Upper lobe of left lung (tissue), 6 donors: ENCODE measurements at regions not wholly inside any gene's neighbourhood (a gene's known extent, or its start where the extent isn't known, plus 50 kb on each side); places are given as distances from the start of the nearest gene placed in this dataset.
A peak's percentile ranks its signal among the peaks of the same experiment; 100 is the strongest.
"Not testable (repeated sequence)": the region's sequence is repeated elsewhere in the genome, so short reads cannot be mapped to it uniquely, and the experiment has no call there.

Experiments used
- ATAC-seq, 2 donors: fragments of 200-7000 bp; cut with Tn5 transposase; one replicate each; pipeline ENCODE4 v1.9.1; 2022; ENCODE audit warnings: mild to moderate bottlenecking in 2 of 2, moderate library complexity in 2 of 2; ENCODE audit not compliant: low FRiP score in 2 of 2
- DNase-seq, 2 donors: peaks; one replicate each; pipeline ENCODE4 v3.0.0-alpha.2; 2019 to 2020
- H3K27ac ChIP-seq, 4 donors: fragments of 200-600 bp; sonication (generic); one replicate each; pipeline ENCODE4 v1.5.1; 2016 to 2019
- H3K27me3 ChIP-seq, 4 donors: fragments of 200-600 bp; sonication (generic); one replicate each; pipeline ENCODE4 v1.5.1; 2017 to 2019
- H3K36me3 ChIP-seq, 4 donors: fragments of 200-600 bp; sonication (generic); one replicate each; pipeline ENCODE4 v1.5.1; 2016 to 2019
- H3K4me1 ChIP-seq, 4 donors: fragments of 200-600 bp; sonication (generic); one replicate each; pipeline ENCODE4 v1.5.1; 2018 to 2019
- H3K4me3 ChIP-seq, 4 donors: fragments of 200-600 bp; sonication (generic); one replicate each; pipeline ENCODE4 v1.5.1; 2017 to 2019; ENCODE audit warnings: mild to moderate bottlenecking in 2 of 4, moderate library complexity in 1 of 4
- H3K9me3 ChIP-seq, 4 donors: fragments of 200-600 bp; sonication (generic); one replicate each; pipeline ENCODE4 v1.5.1; 2018 to 2019
- EP300 ChIP-seq, 4 donors: sonication (generic); formaldehyde crosslinking; IDR thresholded peaks; one replicate each; pipeline ENCODE4 v1.5.1; 2017; ENCODE audit warnings: antibody characterized with exemption in 4 of 4, control low read depth in 2 of 4
- POLR2A ChIP-seq, 4 donors: fragments of 450-650 bp; IDR thresholded peaks; one replicate each; pipeline ENCODE4 v1.5.1; 2016 to 2017; ENCODE audit warnings: antibody characterized with exemption in 4 of 4, mild to moderate bottlenecking in 2 of 4
- POLR2AphosphoS5 ChIP-seq, 2 donors: sonication (generic); formaldehyde crosslinking; IDR thresholded peaks; one replicate each; pipeline ENCODE4 v1.5.1; 2017; ENCODE audit warnings: antibody characterized with exemption in 2 of 2
- WGBS, 2 donors: methylation state at CpG; one replicate each; pipeline ENCODE4 v1.1.5; 2017 to 2018; 5-methylcytosine and 5-hydroxymethylcytosine counted together
- TF ChIP-seq, protein P1 (sequence below), 6 experiments: fragments of 450-650 bp in 4 of 6; fragments of 200-600 bp in 2 of 6; sonication (generic) in 2 of 6; IDR thresholded peaks; one replicate each; pipeline ENCODE4 v1.5.1; 2016 to 2019; ENCODE audit warnings: antibody characterized with exemption in 6 of 6
- donor health status: DM: no; HTN: no; CAD: no; lungs with moderate emphysema.
- donor health status: DM: no; HTN: yes; CAD: no; lungs with severe emphysema.

- no peaks in the 10 kb centered on the region for H3K4me1 ChIP-seq
- TF ChIP-seq, protein P1, sequence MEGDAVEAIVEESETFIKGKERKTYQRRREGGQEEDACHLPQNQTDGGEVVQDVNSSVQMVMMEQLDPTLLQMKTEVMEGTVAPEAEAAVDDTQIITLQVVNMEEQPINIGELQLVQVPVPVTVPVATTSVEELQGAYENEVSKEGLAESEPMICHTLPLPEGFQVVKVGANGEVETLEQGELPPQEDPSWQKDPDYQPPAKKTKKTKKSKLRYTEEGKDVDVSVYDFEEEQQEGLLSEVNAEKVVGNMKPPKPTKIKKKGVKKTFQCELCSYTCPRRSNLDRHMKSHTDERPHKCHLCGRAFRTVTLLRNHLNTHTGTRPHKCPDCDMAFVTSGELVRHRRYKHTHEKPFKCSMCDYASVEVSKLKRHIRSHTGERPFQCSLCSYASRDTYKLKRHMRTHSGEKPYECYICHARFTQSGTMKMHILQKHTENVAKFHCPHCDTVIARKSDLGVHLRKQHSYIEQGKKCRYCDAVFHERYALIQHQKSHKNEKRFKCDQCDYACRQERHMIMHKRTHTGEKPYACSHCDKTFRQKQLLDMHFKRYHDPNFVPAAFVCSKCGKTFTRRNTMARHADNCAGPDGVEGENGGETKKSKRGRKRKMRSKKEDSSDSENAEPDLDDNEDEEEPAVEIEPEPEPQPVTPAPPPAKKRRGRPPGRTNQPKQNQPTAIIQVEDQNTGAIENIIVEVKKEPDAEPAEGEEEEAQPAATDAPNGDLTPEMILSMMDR (IDR thresholded peaks at IDR 0.05): no peak
- TF ChIP-seq POLR2AphosphoS5 (IDR thresholded peaks at IDR 0.05) (no peak), EP300 (IDR thresholded peaks at IDR 0.05) (no peak), POLR2A (IDR thresholded peaks at IDR 0.05) (no peak)
- H3K4me3 ChIP-seq: no peak overlapping the region
- no peaks in the 10 kb centered on the region for H3K36me3 ChIP-seq
- H3K27ac ChIP-seq: no peak overlapping the region
- 86 to 92% methylated on average over 4 of the region's 4 CpGs for whole genome bisulfite sequencing, 2 donors
- DNase-seq (no peak), ATAC-seq (no peak)
- H3K9me3 ChIP-seq: peaks cover 0 to 8% (median 0%) of the 10 kb centered on the region in 4 donors
- H3K27me3 ChIP-seq: no peaks in the 10 kb centered on the region
Observed at GRCh38 chr4:64682481-64682880, 273.2 kb upstream of the TECRL start.

GRCh38 chr4:64673121-64673520 lies 263.9 kb upstream of the TECRL start:
- H3K4me3 ChIP-seq, H3K4me1 ChIP-seq, H3K27me3 ChIP-seq, DNase-seq, H3K9me3 ChIP-seq, ATAC-seq, H3K27ac ChIP-seq, H3K36me3 ChIP-seq: not testable (repeated sequence)
- 77 to 87% methylated on average over 2 of the region's 2 CpGs for WGBS, 2 donors

- no peak overlapping the region for H3K27ac ChIP-seq
- WGBS, 2 donors: 89 to 94% methylated on average over 6 of the region's 6 CpGs
- no peak for TF ChIP-seq POLR2A (IDR thresholded peaks at IDR 0.05)
- no peak for TF ChIP-seq POLR2AphosphoS5 (IDR thresholded peaks at IDR 0.05)
Observed at GRCh38 chr4:64670647-64671046, 261.4 kb upstream of the TECRL start.

DNA sequence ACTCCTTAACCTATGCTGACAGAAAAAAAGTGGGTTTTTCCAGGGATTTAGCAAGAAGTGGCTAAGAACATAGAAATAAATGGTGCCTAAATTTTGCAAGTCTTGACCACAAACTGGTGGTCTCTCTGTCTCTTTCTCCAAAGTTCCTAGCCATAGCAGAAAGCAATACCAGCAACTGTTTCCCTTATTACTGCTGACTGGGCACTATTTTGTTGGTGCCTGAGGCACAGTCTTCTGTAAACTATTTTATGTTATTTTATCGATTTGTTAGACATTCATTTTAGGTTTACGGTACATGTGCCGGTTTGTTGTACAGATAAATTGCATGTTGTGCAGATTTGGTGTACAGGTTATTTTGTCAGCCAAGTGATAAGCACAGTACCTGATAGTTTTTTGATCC lies 234.6 kb upstream of the TECRL start:
- DNase-seq (no peak), ATAC-seq (no peak)
- peaks cover 0 to 4% (median 0%) of the 10 kb centered on the region in 4 donors for H3K9me3 ChIP-seq
- H3K27me3 ChIP-seq: no peaks in the 10 kb centered on the region
- no peak overlapping the region for H3K4me3 ChIP-seq
- no peaks in the 10 kb centered on the region for H3K4me1 ChIP-seq
- H3K36me3 ChIP-seq: no peaks in the 10 kb centered on the region
- TF ChIP-seq, protein P1 (IDR thresholded peaks at IDR 0.05): no peak
- TF ChIP-seq POLR2AphosphoS5 (IDR thresholded peaks at IDR 0.05): no peak
- no peak for TF ChIP-seq EP300 (IDR thresholded peaks at IDR 0.05)
- TF ChIP-seq POLR2A (IDR thresholded peaks at IDR 0.05): no peak
- H3K27ac ChIP-seq: no peak overlapping the region
- 96% methylated on average over 3 of the region's 3 CpGs for WGBS, 2 donors

More at GRCh38 chr4:64670647-64671046, 261.4 kb upstream of the TECRL start:
- Histone ChIP-seq H3K4me3 (no peak overlapping the region), H3K27me3 (no peaks in the 10 kb centered on the region), H3K9me3 (peaks cover 0 to 5% (median 0%) of the 10 kb centered on the region in 4 donors), H3K36me3 (no peaks in the 10 kb centered on the region), H3K4me1 (no peaks in the 10 kb centered on the region)
- peak in 1 of 2 donors; percentile 65 for ATAC-seq
- DNase-seq: no peak

GRCh38 chr4:64642936-64643335 lies 233.7 kb upstream of the TECRL start:
- Histone ChIP-seq H3K27ac (no peak overlapping the region), H3K9me3 (peaks cover 0 to 4% (median 0%) of the 10 kb centered on the region in 4 donors), H3K4me1 (no peaks in the 10 kb centered on the region), H3K4me3 (no peak overlapping the region), H3K27me3 (no peaks in the 10 kb centered on the region), H3K36me3 (no peaks in the 10 kb centered on the region)
- DNase-seq: no peak
- WGBS, 2 donors: 9 to 22% methylated on average over 1 of the region's 1 CpG
- ATAC-seq: no peak
- TF ChIP-seq, protein P1 (IDR thresholded peaks at IDR 0.05): no peak
- TF ChIP-seq POLR2A (IDR thresholded peaks at IDR 0.05) (no peak), EP300 (IDR thresholded peaks at IDR 0.05) (no peak), POLR2AphosphoS5 (IDR thresholded peaks at IDR 0.05) (no peak)

DNA sequence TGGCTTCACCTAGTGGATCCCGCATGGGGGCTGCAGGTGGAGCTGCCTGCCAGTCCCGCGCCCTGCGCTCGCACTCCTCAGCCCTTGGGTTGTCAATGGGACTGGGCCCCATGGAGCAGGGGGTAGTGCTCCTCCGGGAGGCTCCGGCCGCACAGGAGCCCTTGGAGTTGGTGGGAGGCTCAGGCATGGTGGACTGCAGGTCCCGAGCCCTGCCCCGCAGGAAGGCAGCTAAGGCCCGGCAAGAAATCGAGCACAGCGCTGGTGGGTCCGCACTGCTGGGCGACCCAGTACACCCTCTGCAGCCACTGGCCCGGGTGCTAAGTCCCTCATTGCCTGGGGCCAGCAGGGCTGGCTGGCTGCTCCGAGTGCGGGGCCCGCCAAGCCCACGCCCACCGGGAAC lies 231.2 kb upstream of the TECRL start:
- peak in 1 of 2 donors; percentile 67 for DNase-seq
- not testable (repeated sequence) for H3K36me3 ChIP-seq, H3K27ac ChIP-seq, ATAC-seq, H3K9me3 ChIP-seq, H3K4me1 ChIP-seq, H3K4me3 ChIP-seq, H3K27me3 ChIP-seq
- 95 to 100% methylated on average over 1 to 19 of the region's 21 CpGs for WGBS, 2 donors
